HG02973 (cell line): ENCODE measurements at regions not wholly inside any gene's neighbourhood (a gene's known extent, or its start where the extent isn't known, plus 50 kb on each side); places are given as distances from the start of the nearest gene placed in this dataset.
A peak's percentile ranks its signal among the peaks of the same experiment; 100 is the strongest.

Experiments
- ATAC-seq: cut with Tn5 transposase; IDR thresholded peaks from one replicate; pipeline ENCODE4 v1.9.1; 2021; ENCODE audit warnings: moderate library complexity; ENCODE audit not compliant: unreplicated experiment

GRCh38 chr13:47087241-47087640 is 190.4 kb upstream of the HTR2A start:
- no peak for ATAC-seq

- no peak for ATAC-seq
Observed at GRCh38 chr13:47085346-47085745, 188.5 kb upstream of the HTR2A start.

GRCh38 chr13:47081850-47082249 is 185.0 kb upstream of the HTR2A start:
- no peak for ATAC-seq

GRCh38 chr13:47081246-47081645 is 184.4 kb upstream of the HTR2A start:
- no peak for ATAC-seq

- ATAC-seq, result no peak
Observed at GRCh38 chr13:47080621-47081020, 183.8 kb upstream of the HTR2A start.

GRCh38 chr13:47076500-47076899 is 179.6 kb upstream of the HTR2A start:
- no peak for ATAC-seq

GRCh38 chr13:47069133-47069532 is 172.3 kb upstream of the HTR2A start:
- ATAC-seq, result no peak

- no peak for ATAC-seq
Observed at GRCh38 chr13:47067306-47067705, 170.5 kb upstream of the HTR2A start.

GRCh38 chr13:47066226-47066625 is 169.4 kb upstream of the HTR2A start:
- ATAC-seq, result no peak

GRCh38 chr13:47064381-47064780 is 167.5 kb upstream of the HTR2A start:
- no peak for ATAC-seq

GRCh38 chr13:47049276-47049989 is 152.6 kb upstream of the HTR2A start:
- no peak for ATAC-seq

GRCh38 chr13:47046706-47047105 is 149.9 kb upstream of the HTR2A start:
- no peak for ATAC-seq

- no peak for ATAC-seq
Observed at GRCh38 chr13:47044842-47045241, 148.0 kb upstream of the HTR2A start.

- no peak for ATAC-seq
Observed at GRCh38 chr13:47039106-47039505, 142.3 kb upstream of the HTR2A start.

GRCh38 chr13:47038188-47038587 is 141.3 kb upstream of the HTR2A start:
- no peak for ATAC-seq

- ATAC-seq, result peak; percentile 99
Observed at GRCh38 chr13:47036294-47037008, 139.6 kb upstream of the HTR2A start.

- no peak for ATAC-seq
Observed at GRCh38 chr13:47033216-47033615, 136.4 kb upstream of the HTR2A start.

- ATAC-seq, result no peak
Observed at GRCh38 chr13:47027780-47028437, 131.1 kb upstream of the HTR2A start.

- no peak for ATAC-seq
Observed at GRCh38 chr13:47025791-47026447, 129.1 kb upstream of the HTR2A start.

- no peak for ATAC-seq
Observed at GRCh38 chr13:47019977-47020376, 123.1 kb upstream of the HTR2A start.

- ATAC-seq, result no peak
Observed at GRCh38 chr13:47017476-47017875, 120.6 kb upstream of the HTR2A start.

GRCh38 chr13:47008318-47008717 is 111.5 kb upstream of the HTR2A start:
- ATAC-seq, result no peak
